Neutrophil (primary cell): ENCODE measurements at regions not wholly inside any gene's neighbourhood (a gene's known extent, or its start where the extent isn't known, plus 50 kb on each side); places are given as distances from the start of the nearest gene placed in this dataset.

ENCODE experiments used
- H3K27ac ChIP-seq: fragments of 200-600 bp; sonication (generic); 2 replicates; pipeline ENCODE4 v1.5.1; 2016; ENCODE audit warnings: mild to moderate bottlenecking, moderate library complexity
- H3K27me3 ChIP-seq: fragments of 200-600 bp; sonication (generic); 2 replicates; pipeline ENCODE4 v1.6.0; 2016; ENCODE audit warnings: mild to moderate bottlenecking
- H3K36me3 ChIP-seq: fragments of 200-600 bp; sonication (generic); 2 replicates; pipeline ENCODE4 v1.5.1; 2017
- H3K4me1 ChIP-seq, 2 experiments: fragments of 200-600 bp in 1 of 2; sonication (generic) in 1 of 2; 1 replicate in 1 of 2; 2 replicates in 1 of 2; pipeline versions ENCODE4 v1.5.1 to v1.6.1; 2013 to 2016; ENCODE audit warnings: low read depth in 1 of 2, low read length in 1 of 2, mild to moderate bottlenecking in 1 of 2, moderate library complexity in 1 of 2; ENCODE audit not compliant: control insufficient read depth in 1 of 2, insufficient read depth in 1 of 2
- H3K4me3 ChIP-seq, 2 experiments: fragments of 200-600 bp in 1 of 2; sonication (generic) in 1 of 2; 1 replicate in 1 of 2; 2 replicates in 1 of 2; pipeline ENCODE4 v1.5.1; 2013 to 2016; ENCODE audit warnings: low read depth in 1 of 2, low read length in 1 of 2, mild to moderate bottlenecking in 1 of 2, moderate library complexity in 1 of 2
- H3K9me3 ChIP-seq: fragments of 200-600 bp; sonication (generic); 2 replicates; pipeline ENCODE4 v1.5.1; 2016
- TF ChIP-seq, protein P1 (sequence below): fragments of 200-600 bp; sonication (generic); IDR thresholded peaks from 2 replicates; pipeline ENCODE4 v1.5.1; 2016; ENCODE audit warnings: antibody characterized with exemption

- Histone ChIP-seq H3K36me3 (no peaks in the 10 kb centered on the region), H3K4me1 (no peaks in the 10 kb centered on the region), H3K4me3 (no peak overlapping the region), H3K27me3 (no peaks in the 10 kb centered on the region), H3K27ac (no peak overlapping the region), H3K9me3 (no peaks in the 10 kb centered on the region)
- TF ChIP-seq, protein P1, sequence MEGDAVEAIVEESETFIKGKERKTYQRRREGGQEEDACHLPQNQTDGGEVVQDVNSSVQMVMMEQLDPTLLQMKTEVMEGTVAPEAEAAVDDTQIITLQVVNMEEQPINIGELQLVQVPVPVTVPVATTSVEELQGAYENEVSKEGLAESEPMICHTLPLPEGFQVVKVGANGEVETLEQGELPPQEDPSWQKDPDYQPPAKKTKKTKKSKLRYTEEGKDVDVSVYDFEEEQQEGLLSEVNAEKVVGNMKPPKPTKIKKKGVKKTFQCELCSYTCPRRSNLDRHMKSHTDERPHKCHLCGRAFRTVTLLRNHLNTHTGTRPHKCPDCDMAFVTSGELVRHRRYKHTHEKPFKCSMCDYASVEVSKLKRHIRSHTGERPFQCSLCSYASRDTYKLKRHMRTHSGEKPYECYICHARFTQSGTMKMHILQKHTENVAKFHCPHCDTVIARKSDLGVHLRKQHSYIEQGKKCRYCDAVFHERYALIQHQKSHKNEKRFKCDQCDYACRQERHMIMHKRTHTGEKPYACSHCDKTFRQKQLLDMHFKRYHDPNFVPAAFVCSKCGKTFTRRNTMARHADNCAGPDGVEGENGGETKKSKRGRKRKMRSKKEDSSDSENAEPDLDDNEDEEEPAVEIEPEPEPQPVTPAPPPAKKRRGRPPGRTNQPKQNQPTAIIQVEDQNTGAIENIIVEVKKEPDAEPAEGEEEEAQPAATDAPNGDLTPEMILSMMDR: no peak
Observed at GRCh38 chr4:19146038-19146437, 1105.7 kb upstream of the SLIT2 start.

DNA sequence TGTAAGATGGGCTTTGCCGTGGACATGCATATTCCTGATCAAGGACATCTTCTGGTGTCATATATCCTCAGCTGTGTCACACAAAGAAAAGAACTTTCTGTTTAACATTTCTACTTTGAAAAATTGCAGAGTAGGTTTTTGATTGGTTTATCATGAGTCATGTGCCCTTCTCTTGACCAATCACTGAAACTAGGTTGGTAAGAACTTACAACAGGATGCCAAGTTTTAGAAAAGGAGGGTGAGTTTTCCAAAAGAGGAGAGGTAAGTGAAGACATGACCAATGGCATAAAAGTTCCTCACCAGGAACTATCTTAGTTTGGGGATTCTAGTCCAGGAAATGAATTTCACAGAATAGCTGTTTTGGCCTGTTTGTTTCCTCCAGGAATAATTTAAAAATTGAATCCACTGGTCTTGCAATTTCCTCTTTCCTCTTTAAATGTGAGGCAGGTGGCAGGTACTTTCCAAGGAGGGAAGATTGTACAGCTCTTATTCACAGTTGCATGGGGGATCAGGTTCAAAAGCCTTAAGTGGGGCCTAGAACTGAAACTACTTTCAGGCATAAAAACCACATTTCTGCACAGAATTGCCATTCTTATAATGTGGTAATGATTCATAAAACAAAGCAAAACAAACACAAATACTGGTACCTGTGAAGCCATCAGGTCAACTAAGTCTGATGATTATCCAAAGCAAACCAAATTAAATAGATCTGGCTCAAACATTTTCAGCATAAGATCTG lies 1114.5 kb upstream of the LCORL start:
- no peak overlapping the region for H3K27ac ChIP-seq
- H3K4me1 ChIP-seq: no peaks in the 10 kb centered on the region
- TF ChIP-seq, protein P1: no peak
- no peaks in the 10 kb centered on the region for H3K9me3 ChIP-seq
- H3K4me3 ChIP-seq: no peak overlapping the region
- no peaks in the 10 kb centered on the region for H3K27me3 ChIP-seq
- H3K36me3 ChIP-seq: no peaks in the 10 kb centered on the region

DNA sequence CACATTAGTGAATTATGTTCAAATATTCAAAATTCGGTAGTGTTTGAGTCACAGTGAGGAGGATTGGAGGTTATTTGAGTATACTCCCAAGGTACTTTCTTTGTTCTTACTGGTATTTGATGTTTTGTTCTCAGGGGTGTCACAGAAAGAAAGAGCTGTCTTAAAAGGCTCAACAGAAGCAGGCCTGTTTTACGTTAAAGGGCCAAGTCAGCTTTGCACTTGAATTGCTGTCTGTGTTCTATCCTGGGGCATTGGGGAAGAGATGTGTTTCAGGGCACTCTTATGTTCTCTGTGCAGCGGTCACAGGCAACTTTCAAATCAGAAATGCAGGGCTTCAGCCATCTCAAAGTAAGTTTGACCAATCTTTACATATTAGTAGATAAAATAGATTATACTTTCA lies 1113.1 kb upstream of the LCORL start:
- no peaks in the 10 kb centered on the region for H3K27me3 ChIP-seq
- H3K27ac ChIP-seq: no peak overlapping the region
- no peaks in the 10 kb centered on the region for H3K4me1 ChIP-seq
- H3K4me3 ChIP-seq: no peak overlapping the region
- no peaks in the 10 kb centered on the region for H3K36me3 ChIP-seq
- TF ChIP-seq, protein P1: no peak
- no peaks in the 10 kb centered on the region for H3K9me3 ChIP-seq

DNA sequence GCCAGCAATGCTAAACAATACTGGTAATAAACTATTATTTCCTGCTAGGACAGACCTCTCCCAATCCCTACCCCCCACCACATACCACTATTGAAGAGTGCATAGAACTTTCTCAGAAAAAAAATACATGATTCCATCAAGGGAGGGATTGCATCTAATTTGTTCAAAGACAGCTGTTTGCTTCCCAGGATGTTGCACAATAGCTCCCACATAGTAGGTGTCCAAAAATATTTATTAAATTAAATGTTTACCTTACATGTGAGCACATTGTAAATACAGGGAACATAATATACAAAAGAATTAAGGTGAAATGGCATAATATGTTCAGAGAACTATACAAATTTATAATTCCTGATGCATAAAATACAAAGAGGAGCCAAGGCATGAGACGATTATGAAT lies 1111.8 kb upstream of the LCORL start:
- Histone ChIP-seq H3K27ac (no peak overlapping the region), H3K4me3 (no peak overlapping the region), H3K4me1 (no peaks in the 10 kb centered on the region), H3K27me3 (no peaks in the 10 kb centered on the region), H3K36me3 (no peaks in the 10 kb centered on the region), H3K9me3 (no peaks in the 10 kb centered on the region)
- TF ChIP-seq, protein P1: no peak

GRCh38 chr4:19130866-19131265 lies 1109.3 kb upstream of the LCORL start:
- no peak overlapping the region for H3K27ac ChIP-seq
- H3K36me3 ChIP-seq: no peaks in the 10 kb centered on the region
- H3K4me3 ChIP-seq: no peak overlapping the region
- no peaks in the 10 kb centered on the region for H3K9me3 ChIP-seq
- TF ChIP-seq, protein P1: no peak
- no peaks in the 10 kb centered on the region for H3K4me1 ChIP-seq
- H3K27me3 ChIP-seq: no peaks in the 10 kb centered on the region
